PC-9 (cell line): ENCODE measurements at regions not wholly inside any gene's neighbourhood (a gene's known extent, or its start where the extent isn't known, plus 50 kb on each side); places are given as distances from the start of the nearest gene placed in this dataset.
"Not testable (repeated sequence)": the region's sequence is repeated elsewhere in the genome, so short reads cannot be mapped to it uniquely, and the experiment has no call there.

Experiments used
- BruUV-seq: library from RNA; stranded (reverse); fragments of 400-500 nt; replicated peaks from 2 replicates; lab custom pipeline; 2021; lab: Mats Ljungman, UMichigan
- CTCF ChIA-PET: fragments of 300-600 bp; sonication (Branson Sonifier 250); formaldehyde crosslinking; loops from one replicate; lab custom pipeline; 2022; ENCODE audit warnings: antibody characterized with exemption; lab: Charles Lee
- POLR2A ChIA-PET: fragments of 300-600 bp; sonication (Branson Sonifier 250); formaldehyde crosslinking; loops from one replicate; lab custom pipeline; 2022; ENCODE audit warnings: antibody characterized with exemption; ENCODE audit not compliant: unreplicated experiment; lab: Charles Lee
- DNase-seq, 2 experiments: peaks; one replicate each; pipeline versions ENCODE4 v3.0.0 to v3.0.0-alpha.2; 2015 to 2022; ENCODE audit warnings: mixed read lengths in 1 of 2
- H2AFZ ChIP-seq: fragments of 200-600 bp; sonication (generic); 2 replicates; pipeline ENCODE4 v1.8.1; 2017; ENCODE audit warnings: antibody characterized with exemption
- H3F3A ChIP-seq: fragments of 200-600 bp; sonication (generic); 2 replicates; pipeline ENCODE4 v1.8.1; 2017; ENCODE audit warnings: antibody characterized with exemption, mild to moderate bottlenecking, low read depth; ENCODE audit not compliant: insufficient read depth
- H3K27ac ChIP-seq: fragments of 200-600 bp; sonication (generic); 2 replicates; pipeline ENCODE4 v1.6.1; 2016; ENCODE audit warnings: mixed run types
- H3K27me3 ChIP-seq: fragments of 200-600 bp; sonication (generic); 2 replicates; pipeline ENCODE4 v1.6.1; 2016; ENCODE audit warnings: low read depth, mixed run types; ENCODE audit not compliant: insufficient read depth
- H3K36me3 ChIP-seq: fragments of 200-600 bp; sonication (generic); 2 replicates; pipeline ENCODE4 v1.6.1; 2016; ENCODE audit warnings: low read depth, mixed run types
- H3K4me1 ChIP-seq: fragments of 200-600 bp; sonication (generic); replicated peaks from 2 replicates; pipeline ENCODE4 v1.6.1; 2016; ENCODE audit warnings: mixed run types; ENCODE audit not compliant: insufficient read depth
- H3K4me2 ChIP-seq: fragments of 200-600 bp; sonication (generic); 2 replicates; pipeline ENCODE4 v1.6.1; 2017; ENCODE audit warnings: mixed run types
- H3K4me3 ChIP-seq: fragments of 200-600 bp; sonication (generic); 2 replicates; pipeline ENCODE4 v1.6.1; 2016; ENCODE audit warnings: mixed run types
- H3K79me2 ChIP-seq: fragments of 200-600 bp; sonication (generic); 2 replicates; pipeline ENCODE4 v1.6.1; 2017; ENCODE audit warnings: low read depth, mixed run types
- H3K9me2 ChIP-seq: fragments of 200-600 bp; sonication (generic); 2 replicates; pipeline ENCODE4 v1.8.1; 2017; ENCODE audit warnings: mild to moderate bottlenecking; ENCODE audit not compliant: insufficient read depth
- H3K9me3 ChIP-seq: fragments of 200-600 bp; sonication (generic); 2 replicates; pipeline ENCODE4 v1.8.1; 2016; ENCODE audit warnings: low read depth; ENCODE audit not compliant: insufficient read depth
- H4K20me1 ChIP-seq: fragments of 200-600 bp; sonication (generic); 2 replicates; pipeline ENCODE4 v1.8.1; 2017; ENCODE audit not compliant: insufficient read depth
- EZH2 ChIP-seq: fragments of 200-600 bp; sonication (generic); IDR thresholded peaks from 2 replicates; pipeline ENCODE4 v1.8.0; 2017; ENCODE audit warnings: antibody characterized with exemption, low read depth
- intact Hi-C: fragments of 100-400 bp; cut with micrococcal nuclease; formaldehyde crosslinking; loops from one replicate; pipeline ENCODE4 v1.10.0; 2022; ENCODE audit not compliant: unreplicated experiment
- TF ChIP-seq, protein P1 (sequence below): fragments of 200-600 bp; sonication (generic); conservative IDR thresholded peaks from 2 replicates; pipeline ENCODE4 v1.6.1; 2017; ENCODE audit warnings: mixed run types, antibody characterized with exemption, mild to moderate bottlenecking, moderate library complexity

DNA sequence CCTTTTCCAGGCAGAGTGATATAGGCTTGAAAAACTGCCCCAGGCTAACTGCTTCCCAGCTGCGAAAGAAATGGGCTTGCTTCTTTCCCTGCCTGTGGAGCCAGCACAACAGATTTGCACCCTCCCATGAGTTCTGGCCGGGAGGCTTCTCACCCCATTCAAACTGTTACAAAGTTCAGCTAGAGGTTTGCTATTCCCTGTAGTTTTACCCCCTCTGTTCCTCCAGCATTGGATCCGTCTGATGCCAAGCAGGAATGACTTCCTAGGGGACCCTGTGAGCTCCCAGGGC lies 87.6 kb upstream of the NDST4 start:
- Histone ChIP-seq H3K4me1 (no peaks in the 10 kb centered on the region), H3K4me3 (no peak overlapping the region), H3K79me2 (no peaks in the 10 kb centered on the region), H3F3A (no peaks in the 10 kb centered on the region), H3K4me2 (no peak overlapping the region), H3K9me2 (no peaks in the 10 kb centered on the region), H3K27me3 (no peaks in the 10 kb centered on the region), H2AFZ (no peak overlapping the region), H4K20me1 (no peaks in the 10 kb centered on the region), H3K9me3 (no peaks in the 10 kb centered on the region), H3K36me3 (no peaks in the 10 kb centered on the region), H3K27ac (no peak overlapping the region)
- DNase-seq, result no peak
- CTCF ChIA-PET, result no interaction called here
- no TSS peak for BruUV-seq
- TF ChIP-seq, protein P1, sequence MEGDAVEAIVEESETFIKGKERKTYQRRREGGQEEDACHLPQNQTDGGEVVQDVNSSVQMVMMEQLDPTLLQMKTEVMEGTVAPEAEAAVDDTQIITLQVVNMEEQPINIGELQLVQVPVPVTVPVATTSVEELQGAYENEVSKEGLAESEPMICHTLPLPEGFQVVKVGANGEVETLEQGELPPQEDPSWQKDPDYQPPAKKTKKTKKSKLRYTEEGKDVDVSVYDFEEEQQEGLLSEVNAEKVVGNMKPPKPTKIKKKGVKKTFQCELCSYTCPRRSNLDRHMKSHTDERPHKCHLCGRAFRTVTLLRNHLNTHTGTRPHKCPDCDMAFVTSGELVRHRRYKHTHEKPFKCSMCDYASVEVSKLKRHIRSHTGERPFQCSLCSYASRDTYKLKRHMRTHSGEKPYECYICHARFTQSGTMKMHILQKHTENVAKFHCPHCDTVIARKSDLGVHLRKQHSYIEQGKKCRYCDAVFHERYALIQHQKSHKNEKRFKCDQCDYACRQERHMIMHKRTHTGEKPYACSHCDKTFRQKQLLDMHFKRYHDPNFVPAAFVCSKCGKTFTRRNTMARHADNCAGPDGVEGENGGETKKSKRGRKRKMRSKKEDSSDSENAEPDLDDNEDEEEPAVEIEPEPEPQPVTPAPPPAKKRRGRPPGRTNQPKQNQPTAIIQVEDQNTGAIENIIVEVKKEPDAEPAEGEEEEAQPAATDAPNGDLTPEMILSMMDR, result no peak
- TF ChIP-seq EZH2, result no peak
- intact Hi-C loops, result no loop called here
- POLR2A ChIA-PET, result no interaction called here

DNA sequence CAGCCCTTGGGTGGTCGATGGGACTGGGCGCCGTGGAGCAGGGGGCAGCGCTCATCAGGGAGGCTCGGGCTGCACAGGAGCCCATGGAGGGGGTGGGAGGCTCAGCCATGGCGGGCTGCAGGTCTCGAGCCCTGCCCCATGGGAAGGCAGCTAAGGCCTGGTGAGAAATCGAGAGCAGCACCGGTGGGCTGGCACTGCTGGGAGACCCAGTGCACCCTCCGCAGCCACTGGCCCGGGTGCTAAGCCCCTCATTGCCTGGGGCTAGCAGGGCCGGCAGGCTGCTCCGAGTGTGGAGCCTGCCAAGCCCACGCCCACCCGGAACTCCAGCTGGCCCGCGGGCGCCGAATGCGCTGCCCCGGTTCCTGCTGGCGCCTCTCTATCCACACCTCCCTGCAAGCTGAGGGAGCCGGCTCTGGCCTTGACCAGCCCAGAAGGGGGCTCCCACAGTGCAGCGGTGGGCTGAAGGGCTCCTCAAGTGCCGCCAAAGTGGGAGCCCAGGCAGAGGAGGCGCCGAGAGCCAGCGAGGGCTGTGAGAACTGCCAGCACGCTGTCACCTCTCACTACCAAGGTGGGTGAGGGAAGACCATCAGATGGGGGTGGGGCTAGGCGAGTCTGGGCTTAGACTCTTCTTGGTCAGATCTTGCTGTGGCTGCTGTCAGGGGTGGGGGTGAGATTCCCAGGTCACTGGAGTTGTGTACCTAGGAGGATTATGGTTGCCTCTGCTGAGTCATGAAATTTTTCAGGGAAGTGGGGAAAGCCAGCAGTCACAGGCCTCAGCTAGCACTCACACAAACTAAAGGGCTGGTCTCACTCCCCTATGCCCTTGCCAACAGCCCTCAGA lies 87.0 kb upstream of the NDST4 start:
- H3K9me3 ChIP-seq, CTCF ChIA-PET, intact Hi-C loops, H3K9me2 ChIP-seq, POLR2A ChIA-PET, H3K4me2 ChIP-seq, H3K27ac ChIP-seq, H3K27me3 ChIP-seq, DNase-seq, H3F3A ChIP-seq, H4K20me1 ChIP-seq, BruUV-seq, H3K4me3 ChIP-seq, H3K79me2 ChIP-seq, H2AFZ ChIP-seq, H3K4me1 ChIP-seq, H3K36me3 ChIP-seq: not testable (repeated sequence)

DNA sequence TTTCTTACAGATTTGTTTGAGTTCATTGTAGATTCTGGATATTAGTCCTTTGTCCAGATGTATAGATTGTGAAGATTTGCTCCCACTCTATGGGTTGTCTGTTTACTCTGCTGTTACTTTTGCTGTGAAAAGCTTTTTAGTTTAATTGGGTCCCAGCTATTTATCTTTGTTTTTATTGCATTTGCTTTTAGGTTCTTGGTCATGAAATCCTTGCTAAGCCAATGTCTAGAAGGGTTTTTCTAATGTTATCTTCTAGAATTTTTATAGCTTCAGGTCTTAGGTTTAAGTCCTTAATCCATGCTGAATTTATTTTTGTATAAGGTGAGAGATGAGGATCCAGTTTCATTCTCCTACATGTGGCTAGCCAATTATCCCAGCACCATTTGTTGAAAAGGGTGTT lies 81.2 kb upstream of the NDST4 start:
- H3K27me3 ChIP-seq, POLR2A ChIA-PET, BruUV-seq: not testable (repeated sequence)

DNA sequence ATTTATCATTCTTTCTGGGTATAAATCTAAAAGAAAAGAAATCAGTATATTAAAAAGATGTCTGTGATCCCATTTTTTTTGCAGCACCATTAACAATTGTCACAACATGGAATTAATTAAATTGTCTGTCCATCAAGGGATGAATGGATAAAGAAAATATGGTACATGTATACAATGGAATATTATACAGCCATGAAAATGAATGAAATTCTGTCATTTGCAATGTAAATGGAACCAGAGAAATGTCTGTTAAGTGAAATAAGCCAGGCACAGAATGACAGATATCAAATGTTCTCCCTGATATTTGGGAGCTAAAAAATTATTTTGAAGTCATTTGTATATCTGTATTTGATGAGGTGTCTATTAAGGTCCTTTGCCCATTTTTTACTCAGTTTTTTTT lies 77.1 kb upstream of the NDST4 start:
- H3K9me3 ChIP-seq, result no peaks in the 10 kb centered on the region
- H3K9me2 ChIP-seq, result no peaks in the 10 kb centered on the region
- H3K36me3 ChIP-seq, result no peaks in the 10 kb centered on the region
- H3K4me3 ChIP-seq, result no peak overlapping the region
- no peaks in the 10 kb centered on the region for H3K27me3 ChIP-seq
- H2AFZ ChIP-seq, result no peak overlapping the region
- no peak overlapping the region for H3K27ac ChIP-seq
- H3F3A ChIP-seq, result no peaks in the 10 kb centered on the region
- TF ChIP-seq, protein P1, result no peak
- no peak for TF ChIP-seq EZH2
- no peaks in the 10 kb centered on the region for H3K4me1 ChIP-seq
- ChIA-PET POLR2A (no interaction called here), CTCF (no interaction called here)
- H3K79me2 ChIP-seq, result no peaks in the 10 kb centered on the region
- no peak for DNase-seq
- no TSS peak for BruUV-seq
- intact Hi-C loops, result no loop called here
- no peak overlapping the region for H3K4me2 ChIP-seq
- H4K20me1 ChIP-seq, result no peaks in the 10 kb centered on the region

More for the DNA sequence above, 81.2 kb upstream of the NDST4 start:
- H3K36me3 ChIP-seq, H3K79me2 ChIP-seq, H3K4me1 ChIP-seq, H4K20me1 ChIP-seq, DNase-seq, H3K27ac ChIP-seq, H3K4me3 ChIP-seq, H3K9me2 ChIP-seq, intact Hi-C loops, H2AFZ ChIP-seq, CTCF ChIA-PET, H3K4me2 ChIP-seq, H3F3A ChIP-seq, H3K9me3 ChIP-seq: not testable (repeated sequence)
